HCEC 1CT (cell line): ENCODE measurements at regions not wholly inside any gene's neighbourhood (a gene's known extent, or its start where the extent isn't known, plus 50 kb on each side); places are given as distances from the start of the nearest gene placed in this dataset.

Source experiments
- DNase-seq: peaks from one replicate; pipeline ENCODE4 v3.0.0-alpha.2; 2017

DNA sequence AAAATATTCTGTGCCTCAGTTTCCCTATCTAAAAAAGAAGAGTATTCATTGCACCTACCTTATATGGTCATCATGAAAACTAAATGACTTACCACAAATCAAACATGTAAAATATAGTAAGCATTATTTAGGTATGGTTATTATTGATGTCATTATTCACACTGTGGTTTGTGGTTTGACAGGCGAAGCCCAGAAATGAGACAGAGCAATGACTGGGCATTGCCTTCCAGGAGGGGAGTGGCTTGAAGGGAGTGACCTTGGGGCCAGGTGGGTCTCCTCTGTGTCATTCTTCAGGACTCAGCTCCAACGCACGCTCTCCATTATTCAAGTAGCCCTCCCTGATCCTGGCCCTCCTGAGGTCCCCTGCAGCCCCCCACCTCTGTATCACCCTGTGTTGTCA lies 133.7 kb downstream of the DMRTA2 start:
- DNase-seq: no peak

DNA sequence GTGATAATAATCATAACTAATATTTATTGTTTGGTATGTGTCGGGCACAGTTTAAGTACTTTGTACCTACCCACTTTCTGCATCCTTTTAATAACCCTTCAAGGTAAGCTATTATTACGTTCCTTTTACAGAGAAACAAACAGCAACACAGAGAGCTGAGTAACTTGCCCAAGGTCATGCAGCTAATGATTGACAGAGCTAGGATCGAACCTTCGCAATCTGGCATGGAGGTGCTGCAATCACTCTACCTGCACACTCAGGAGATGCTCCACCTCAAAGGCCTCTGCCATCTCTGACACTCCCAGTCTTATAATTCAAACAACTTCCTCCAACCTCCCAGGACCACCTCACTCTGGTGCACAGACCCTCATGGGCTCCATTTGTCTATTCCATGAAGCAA lies 137.2 kb downstream of the DMRTA2 start:
- DNase-seq: no peak

DNA sequence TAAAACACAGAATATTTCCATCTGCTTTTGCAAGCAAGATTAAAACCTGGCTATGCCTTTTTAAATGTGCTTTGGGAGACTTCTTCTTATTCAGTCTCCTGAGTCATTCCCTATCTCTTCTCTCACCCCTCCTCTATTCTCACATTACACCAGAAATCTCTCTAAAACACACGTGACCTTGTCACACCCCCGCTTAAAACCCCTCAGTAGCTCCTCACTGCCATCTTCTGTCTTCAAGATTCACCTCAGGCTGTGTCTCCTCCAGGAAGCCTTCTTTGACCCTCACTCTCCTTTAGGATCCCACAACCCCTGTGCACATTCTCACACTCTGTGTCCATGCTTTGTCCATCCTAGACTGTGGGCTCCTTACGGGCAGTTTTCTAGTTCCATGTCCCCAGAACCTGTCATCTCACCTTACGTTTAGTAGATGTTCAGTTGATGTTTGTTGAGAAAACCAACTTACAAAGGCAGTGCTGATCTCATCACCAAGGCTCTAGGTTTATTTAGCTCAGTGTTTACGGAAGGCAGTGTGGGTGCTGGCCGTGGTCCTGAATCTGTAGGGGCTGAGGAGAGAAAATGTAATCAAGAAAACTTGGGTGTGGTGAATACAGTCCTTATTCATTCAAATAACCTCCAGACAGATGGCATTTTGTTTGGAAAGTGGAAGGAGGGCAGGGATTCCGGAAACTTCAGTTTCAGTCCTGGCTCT lies 143.5 kb downstream of the DMRTA2 start:
- no peak for DNase-seq

DNA sequence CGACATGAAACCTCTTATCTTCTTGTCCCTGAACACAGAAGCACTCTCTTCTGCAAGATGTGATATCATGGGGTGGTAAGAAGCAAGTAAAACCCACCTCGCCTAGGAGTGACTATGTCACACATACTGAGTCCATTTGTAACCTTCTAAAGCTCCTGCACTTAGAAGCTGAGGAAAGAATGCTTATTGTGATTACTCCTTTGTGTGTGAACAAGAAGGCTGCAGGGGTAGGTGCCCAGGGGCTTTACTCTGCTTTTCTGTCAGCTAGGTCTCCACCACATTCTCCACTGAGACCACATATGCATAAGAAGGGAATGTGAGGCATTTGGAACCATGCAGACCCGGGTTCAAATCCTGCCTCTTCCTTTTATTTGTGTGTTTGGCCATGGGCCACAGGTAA lies 144.3 kb downstream of the DMRTA2 start:
- DNase-seq: no peak

DNA sequence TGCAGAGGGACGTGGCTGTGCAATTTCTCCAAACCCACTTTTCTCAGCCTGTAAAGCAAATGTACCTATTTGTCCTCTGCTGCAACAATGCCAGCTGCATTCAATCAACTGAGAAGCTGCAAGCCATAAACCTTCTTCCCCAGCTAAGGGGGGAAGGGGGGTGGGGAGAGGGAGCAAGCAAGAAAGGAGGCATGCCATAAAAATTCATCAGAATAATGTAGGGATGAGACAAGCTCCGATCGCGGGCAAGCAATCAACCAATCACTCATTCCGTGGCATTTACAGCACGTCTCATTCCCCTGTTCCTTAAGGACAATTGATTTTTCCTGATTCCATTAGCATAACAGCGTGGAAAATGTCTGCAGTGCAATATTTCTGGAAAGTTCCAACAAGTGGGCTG lies 144.8 kb downstream of the DMRTA2 start:
- no peak for DNase-seq

DNA sequence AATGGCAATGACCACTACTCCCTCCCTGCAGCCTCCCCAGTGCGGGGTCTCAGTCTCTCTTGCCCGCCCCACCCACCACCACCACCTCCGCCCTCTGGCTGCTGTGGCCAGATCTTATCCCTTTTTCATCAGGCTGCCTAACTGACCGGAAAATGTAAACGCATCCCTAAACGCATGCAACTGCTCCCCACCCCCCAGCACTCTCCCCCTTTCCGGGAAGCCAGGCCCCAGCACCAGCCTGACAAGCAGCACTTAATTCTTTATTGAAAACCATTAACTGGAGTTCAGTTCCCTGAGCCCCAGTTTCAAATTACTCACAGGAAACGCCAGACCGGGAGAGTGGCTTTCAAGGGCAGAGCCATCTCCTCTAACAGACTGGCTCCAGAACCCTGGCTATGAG lies 147.7 kb downstream of the DMRTA2 start:
- no peak for DNase-seq

DNA sequence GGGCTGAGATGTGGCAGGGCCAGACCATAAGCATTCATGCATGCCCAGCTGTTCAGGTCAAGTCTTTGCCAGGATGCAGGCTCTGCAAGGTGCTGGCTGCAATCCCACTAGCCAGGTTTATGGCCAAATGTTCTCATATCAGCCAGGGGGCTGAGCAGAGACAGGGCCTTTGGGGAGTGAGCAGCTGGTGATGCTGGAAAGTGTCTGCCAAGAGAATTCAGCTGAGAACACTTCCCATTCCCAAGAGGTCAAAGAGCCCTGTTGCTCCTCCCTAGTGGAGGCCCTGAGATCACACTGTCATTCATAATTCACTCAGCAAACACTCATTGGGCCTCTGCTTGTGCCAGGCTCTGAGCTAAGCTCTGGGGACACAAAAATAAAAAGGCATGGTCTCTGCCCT lies 150.3 kb downstream of the DMRTA2 start:
- no peak for DNase-seq

DNA sequence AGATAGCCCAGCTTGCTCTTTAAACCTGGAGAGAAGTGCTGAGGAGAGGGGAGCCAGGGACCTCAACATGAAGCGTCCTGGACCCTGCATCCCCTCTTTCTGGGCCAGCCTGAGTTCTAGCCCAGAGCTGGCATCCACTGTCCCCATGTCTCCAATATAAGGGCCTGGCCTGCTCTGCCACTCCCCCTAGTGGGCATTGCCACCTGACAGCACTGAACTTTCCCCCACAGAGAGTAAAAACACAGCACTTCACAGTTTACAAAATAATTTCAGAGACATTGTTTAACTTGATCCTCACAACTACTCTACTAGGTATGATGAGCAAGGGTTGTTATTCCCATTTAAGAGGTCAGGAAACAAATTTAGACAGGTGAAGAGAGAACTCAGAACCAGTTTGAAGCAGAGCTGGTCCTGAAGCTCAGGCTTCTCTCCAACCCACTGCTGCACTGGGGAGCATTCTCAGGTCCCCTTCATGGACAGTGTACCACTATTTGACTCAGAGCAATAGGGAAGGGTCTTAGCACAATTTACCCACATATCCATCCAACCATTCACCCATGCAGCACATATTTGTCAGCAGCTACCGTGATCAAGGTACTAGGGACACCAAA lies 151.2 kb downstream of the DMRTA2 start:
- DNase-seq: no peak

DNA sequence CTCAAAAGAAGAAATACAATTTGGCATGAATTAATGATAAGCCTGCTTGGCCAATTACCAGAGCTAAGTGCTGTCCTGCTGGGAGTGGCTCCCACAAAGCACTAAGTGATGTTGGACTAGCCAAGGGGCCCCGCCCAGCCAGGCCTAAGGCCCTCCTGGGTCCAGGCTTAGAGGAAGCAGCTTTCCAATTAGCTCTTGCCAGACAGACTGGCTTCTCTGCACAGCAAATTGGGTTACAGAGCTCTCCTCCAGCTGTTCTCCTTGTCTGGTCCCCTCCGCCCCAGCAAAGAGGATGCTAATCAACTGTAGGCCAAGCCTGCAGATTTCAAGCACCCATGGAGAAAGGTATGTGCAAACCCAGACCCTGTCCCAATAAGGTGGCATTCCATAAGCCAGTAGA lies 151.9 kb downstream of the DMRTA2 start:
- DNase-seq: no peak

DNA sequence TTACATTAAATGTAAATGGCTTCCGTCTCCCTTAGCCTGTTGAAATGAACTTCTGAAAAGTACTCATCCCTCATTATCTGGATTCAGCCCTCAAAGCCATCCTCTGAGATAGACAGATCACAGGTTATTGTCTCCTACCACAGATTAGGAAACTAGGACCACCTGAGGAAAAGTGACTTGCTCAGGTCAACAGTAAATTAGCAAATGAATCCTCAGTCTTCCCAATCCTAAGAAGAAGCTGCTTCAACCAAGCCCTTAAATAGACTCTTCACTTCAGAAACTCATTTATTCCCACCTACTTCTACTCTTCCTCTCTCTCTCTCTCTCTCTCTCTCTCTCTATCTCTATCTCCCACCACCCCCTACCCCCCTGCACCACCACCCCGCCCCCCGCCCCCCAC lies 152.3 kb downstream of the DMRTA2 start:
- no peak for DNase-seq

DNA sequence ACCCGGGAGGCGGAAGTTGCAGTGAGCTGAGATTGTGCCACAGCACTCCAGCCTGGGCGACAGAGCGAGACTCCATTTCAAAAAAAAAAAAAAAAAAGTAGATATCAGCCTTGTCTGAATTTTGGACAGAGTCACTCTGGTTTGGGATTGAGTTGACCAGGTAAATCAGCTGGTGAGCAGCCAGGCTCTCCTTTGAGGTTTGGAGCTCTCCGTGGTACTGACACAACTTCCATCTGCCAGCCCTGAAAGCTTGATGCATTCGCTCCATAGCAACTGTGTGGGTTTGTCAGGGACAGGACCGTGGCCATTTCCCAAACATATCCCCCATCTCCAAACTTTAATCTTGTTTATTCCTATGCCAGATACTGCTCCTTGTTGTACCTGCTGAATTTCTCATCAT lies 155.2 kb downstream of the DMRTA2 start:
- DNase-seq: no peak

DNA sequence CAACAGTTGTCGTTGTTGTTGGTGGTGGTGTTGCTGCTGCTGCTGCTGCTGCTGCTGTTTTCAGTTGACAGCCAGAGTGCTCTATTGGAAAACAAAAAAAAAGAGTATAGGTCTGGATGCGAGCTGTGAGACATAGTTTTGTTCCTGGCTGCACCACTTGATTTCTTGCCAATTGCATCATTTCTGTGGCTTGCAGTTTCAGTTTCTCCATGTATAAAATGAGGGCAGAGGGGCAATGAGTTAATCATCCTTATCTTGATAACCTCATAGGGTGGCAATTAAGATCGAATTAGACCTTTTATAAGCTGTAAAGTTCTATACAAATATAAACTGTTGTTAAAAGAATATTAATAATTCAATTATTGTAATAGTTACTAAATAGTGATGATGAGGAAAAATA lies 156.7 kb downstream of the DMRTA2 start:
- no peak for DNase-seq

DNA sequence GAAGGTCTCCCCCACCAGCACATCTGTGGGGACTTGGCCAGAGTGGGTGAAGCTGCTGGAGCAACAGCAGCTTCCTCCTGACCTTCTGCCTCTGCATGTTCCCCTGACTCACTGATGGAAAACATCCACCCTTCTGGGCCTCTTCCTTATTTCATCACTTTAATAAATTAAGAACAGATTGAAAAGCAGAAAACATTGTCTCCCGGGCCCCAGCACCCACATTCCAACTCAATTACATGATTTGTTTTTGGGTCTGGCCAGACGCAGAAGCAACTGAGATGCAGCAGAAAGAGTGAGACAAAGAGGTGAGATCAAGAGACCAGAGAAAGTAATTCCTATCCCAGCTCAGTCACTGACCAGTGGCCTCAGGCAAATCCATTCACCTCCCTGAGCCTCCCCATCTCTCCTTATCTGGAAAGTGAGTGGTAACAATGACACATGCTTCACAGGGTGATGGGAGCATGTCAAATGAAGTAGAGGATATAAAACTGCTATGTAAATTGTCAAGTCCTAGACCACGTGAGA lies 157.1 kb downstream of the ELAVL4 start:
- DNase-seq: no peak

DNA sequence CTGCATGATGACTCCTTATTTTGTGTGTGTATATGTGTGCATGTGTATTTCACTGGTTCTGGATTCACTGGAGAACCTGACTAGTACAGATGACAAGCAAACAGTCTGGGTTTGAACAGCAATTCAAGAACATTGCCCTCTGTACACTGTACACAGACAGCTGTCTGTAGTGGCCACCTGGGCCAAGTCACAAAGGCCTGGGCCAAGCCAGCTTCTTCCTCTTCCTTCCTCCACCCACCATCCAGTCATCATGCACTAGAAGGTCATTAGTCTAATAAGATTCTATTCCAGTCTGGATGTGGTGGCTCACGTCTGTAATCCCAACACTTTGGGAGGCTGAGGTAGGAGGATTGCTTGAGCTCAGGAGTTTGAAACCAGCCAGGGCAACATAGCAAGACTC lies 155.9 kb downstream of the ELAVL4 start:
- no peak for DNase-seq

DNA sequence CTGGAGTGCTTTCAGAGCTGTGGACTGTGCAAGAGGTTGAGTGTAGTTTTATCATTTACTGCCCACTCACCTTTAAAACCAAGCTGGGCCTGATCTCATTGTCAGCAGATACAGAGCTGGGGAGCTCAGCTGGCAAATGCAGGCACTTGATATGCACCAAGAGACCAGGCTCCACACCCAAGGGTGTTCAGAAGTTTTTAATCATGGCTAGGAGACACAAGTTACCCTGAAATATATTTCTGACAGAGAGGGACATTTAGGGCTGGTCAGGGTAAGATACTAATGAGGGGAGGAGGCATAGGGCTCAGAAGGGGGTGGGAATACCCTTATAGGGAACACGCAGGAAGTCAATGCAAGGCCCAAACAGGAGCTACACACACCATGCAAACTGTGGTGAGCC lies 153.7 kb downstream of the ELAVL4 start:
- no peak for DNase-seq

DNA sequence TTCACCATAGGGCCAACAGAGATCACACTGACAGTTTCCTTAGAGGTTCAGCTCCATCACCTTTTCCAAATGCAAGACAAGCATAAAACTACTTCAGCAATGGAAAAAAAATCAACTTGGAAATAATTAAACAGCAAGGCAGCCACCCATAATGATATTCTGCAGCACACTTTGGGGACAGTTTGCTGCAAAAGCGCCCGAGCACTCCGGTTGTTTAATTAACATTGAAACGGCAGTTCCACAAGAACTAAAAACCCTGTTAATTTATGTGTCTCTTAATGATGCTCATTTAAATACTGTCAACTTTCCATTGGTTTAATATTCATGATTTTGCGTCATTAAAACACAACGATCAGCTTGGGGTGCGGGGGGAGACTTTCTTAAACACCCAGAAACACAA lies 153.2 kb downstream of the ELAVL4 start:
- DNase-seq: no peak

DNA sequence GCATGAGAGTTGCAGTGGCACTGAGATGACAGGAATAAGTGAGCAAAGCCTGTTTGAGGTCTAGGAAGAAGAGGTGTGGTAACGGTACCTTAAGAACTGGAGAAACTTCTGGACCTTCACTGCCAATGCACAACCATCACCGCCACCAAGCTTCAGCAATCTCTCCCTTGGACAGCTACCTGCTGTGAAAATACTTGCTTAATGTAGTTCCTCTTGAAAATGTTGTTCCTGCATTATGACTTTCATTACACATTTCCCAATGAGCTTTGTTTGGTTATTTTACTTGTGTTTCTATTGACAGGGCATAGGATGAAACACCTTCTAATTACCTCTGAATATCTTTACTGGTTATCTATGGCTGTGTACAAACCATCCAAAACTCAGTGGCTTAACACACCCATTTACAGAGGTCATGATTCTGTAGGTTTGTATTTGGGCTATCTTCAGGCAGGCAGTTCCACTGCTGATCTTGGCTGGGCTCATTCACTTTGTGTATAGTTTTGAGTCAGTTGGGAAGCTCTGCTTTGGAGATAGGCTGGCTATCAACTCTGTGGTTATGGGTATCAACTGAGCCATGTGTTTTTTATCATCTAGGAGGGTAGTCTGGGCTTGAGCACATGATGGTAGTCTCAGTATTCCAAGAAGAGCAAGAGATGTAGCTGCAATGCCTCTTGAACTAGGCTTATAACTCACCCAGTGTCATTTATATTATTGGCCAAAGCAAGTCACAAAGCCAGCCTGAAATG lies 149.4 kb downstream of the ELAVL4 start:
- DNase-seq: no peak

DNA sequence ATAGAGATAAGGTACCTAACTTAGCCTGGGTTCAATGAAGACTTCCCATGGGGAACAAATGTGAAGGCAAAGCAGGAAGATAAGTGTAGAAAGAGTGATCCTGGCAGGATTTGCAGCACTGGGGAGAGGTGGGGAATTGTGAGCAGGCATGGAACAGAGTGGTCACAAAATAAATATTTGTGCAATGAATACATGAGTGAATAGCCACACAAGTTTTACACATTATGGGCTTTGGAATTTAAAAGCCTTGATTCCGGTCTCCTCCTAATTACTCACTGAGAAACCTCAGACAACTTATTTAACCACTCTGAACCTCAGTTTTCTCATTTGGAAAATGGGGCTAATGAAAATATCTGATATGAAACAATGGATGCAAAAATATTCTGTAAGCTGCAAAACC lies 148.3 kb downstream of the ELAVL4 start:
- no peak for DNase-seq
